TTC549 (cell line): ENCODE measurements at regions not wholly inside any gene's neighbourhood (a gene's known extent, or its start where the extent isn't known, plus 50 kb on each side); places are given as distances from the start of the nearest gene placed in this dataset.
"Not testable (repeated sequence)": the region's sequence is repeated elsewhere in the genome, so short reads cannot be mapped to it uniquely, and the experiment has no call there.

Source experiments
- FAIRE-seq: peaks from 2 replicates; lab custom pipeline; 2012; peaks lifted over from hg19 to GRCh38; lab: Jason Lieb, UNC

DNA sequence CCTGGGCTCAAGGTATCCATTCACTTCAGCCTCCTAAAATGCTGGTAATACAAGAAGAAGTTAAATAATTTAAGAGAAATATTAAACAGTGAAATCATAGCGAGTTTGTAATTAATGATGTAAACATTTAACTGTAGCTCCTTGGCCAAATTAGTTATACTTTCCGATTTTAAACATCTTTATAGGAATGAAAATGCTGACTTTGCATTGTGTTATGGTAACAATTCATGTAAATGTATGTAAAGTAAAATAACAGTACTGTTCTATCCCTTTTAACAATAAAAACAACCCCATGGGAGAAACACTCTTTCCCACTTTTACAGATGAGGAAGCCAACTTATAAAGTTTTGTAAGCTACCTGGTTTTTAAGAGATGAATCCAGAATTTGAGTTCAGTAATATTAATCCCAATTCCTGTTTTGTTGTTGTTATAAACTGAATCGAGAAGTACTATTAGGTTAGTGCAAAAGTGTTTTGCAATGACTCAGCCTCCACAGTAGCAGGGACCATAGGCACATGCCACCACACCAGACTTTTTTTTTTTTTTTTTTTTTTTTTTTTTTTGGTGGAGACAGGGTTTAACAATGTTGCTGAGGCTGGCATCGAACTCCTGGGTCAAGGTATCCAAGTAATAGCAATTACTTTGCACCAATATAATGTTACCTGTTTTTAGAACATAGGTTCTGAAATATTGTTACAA, 1360.4 kb downstream of the BRINP3 start:
- FAIRE-seq, result peak; percentile 17

DNA sequence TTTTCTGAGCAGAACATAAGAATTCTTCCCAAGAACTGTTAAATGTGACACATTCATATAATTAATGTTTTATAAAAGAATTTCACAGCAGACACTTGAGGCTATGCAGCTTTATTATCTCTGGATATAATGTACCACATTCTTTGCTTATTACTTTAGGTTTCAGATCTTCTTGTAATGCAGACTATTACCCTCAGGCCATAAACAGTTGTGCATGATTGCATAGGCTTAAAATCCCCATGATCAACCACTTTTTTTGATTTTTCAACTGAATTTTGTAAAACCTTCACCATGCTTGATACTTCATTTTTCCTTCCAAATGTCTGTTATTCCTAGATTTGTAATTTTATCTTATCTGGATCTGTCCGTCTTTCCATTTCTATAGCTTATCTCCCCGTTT, 1355.7 kb downstream of the BRINP3 start:
- no peak for FAIRE-seq

DNA sequence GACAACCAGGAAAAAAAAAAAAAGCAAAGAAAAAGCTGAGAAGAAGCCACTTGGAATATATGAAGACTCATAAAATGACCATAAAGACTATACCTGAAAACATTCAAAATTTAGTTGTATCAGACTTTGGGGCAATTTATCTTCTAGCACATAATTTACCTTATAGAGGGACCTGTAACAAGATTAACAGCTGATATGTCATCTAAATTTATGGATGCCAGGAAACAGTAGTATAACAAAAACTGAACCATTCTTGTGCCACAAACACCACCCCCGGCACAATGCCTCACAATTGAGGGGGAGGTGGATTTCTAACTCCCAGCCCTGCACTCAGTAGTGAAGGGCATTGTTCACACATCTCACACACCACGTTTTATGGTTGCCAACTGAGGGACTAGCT, 1352.0 kb downstream of the BRINP3 start:
- no peak for FAIRE-seq

DNA sequence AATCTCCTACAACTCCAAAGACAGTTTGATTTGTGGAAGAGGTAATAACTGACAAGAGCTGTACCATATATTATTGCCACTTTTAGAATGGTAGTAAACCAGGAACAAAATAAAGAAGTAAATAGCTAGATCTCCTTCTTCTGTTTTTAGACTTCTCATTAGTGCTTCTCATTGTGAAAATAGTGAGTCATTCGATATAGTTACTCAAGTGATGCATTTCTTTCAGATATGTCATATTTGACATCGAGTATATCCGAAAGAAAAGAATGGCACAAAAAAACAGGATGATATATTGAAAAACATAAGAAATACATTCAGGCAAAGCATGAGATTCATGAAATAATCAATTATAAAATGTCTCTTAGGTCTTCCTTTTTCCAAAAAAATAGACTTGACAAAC, 1346.1 kb downstream of the BRINP3 start:
- FAIRE-seq, result peak; percentile 55

DNA sequence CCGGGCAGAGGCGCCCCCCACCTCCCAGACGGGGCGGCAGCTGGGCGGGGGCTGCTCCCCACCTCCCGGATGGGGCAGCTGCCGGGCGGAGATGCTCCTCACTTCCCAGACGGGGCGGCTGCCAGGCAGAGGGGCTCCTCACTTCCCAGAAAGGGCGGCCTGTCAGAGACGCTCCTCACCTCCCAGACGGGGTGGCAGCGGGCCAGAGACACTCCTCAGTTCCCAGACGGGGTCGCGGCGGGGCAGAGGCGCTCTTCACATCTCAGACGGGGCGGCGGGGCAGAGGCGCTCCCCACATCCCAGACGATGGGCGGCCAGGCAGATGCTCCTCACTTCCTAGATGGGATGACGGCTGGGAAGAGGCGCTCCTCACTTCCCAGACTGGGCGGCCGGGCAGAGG, 1337.9 kb downstream of the BRINP3 start:
- not testable (repeated sequence) for FAIRE-seq

DNA sequence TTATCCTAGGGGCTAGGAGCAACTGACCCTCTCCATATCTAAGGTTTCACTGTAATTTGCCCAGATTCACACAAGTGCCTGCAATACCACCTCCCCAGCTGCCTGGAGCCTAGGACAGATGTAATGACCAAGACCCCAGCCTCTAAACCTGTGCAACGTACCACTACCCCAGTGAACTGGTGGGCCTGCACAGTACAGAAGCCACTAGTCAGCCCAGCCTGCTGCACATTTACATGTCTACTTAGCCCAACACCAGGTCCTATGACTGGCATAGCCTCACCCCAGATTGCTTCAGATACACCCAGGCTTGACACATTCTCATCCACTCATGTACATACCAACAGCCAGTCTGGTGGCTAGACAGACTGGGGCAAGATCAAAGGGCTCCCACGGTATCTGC, 1336.6 kb downstream of the BRINP3 start:
- no peak for FAIRE-seq

DNA sequence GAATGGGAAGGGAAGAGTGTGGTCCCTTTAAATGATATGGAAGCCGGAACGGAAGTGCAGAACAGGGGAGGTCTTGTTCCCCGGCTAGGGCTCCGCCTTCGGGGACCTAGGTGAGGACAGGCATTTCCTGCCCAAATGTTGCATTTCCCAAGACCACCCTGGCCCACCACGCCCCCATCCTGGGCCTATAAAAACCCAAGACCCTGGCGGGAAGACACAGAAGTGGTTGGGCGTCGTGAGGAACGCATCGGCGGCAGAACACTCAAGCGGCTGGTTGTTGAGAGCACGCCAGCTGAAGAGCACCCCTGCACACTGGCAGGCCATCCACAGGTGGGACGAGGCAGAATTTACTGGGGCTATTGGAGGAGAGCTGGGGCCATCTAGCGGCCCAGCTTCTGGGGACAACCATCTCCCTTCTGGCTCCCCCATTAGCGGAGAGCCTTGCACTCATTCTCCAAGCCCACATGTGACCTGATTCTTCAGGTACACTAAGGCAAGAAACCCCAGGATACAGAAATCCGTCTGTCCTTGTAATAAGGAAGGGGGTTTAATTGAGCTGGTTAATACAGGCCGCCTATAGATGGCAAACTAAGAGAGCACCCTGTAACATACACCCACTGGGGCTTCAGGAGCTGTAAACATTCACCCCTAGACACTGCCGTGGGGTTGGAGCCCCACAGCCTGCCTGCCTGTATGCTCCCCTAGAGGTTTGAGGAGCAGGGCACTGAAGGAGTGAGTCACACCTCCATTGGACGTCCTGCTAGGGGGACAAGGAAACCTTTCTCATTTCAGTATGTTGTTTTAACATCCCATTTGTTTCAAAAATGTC, 1327.9 kb downstream of the BRINP3 start:
- no peak for FAIRE-seq

DNA sequence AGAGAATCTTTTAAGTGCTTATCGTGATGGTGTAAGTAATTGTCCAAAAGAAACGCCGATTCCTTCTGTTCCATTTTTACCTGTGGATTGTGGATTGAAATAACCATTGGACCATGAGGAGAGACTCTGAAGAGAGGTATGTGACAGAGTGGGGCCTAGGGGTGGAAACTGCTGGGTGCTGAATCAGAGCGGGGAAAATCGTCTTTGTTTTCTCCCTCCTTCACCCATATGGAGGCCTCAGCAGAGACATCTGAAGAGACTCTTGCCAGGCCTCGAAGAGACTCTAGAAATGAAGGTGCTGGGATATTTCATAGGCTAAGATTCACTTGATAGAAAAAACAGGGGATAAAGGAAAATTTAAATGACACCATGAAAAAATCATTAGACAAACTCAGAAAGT, 1327.0 kb downstream of the BRINP3 start:
- no peak for FAIRE-seq

DNA sequence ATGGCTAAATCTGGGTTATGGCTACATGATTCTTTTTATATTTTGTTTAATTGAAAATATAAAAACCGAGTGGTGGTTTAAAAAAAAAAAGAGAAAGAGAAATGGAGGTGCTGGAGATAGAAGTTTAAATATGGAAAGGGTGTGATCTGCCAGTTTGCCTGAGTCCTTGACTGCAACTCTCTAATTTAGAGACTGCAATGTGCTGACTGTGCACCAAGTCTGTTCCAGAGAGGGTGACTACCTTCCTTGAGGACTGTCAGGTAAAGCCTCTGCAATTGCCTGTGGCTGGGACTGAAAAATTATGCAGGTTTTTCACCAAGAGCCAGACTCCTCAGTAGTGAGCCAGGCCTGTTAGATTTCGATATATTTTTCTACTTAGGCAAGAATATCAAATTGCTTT, 1326.3 kb downstream of the BRINP3 start:
- no peak for FAIRE-seq

DNA sequence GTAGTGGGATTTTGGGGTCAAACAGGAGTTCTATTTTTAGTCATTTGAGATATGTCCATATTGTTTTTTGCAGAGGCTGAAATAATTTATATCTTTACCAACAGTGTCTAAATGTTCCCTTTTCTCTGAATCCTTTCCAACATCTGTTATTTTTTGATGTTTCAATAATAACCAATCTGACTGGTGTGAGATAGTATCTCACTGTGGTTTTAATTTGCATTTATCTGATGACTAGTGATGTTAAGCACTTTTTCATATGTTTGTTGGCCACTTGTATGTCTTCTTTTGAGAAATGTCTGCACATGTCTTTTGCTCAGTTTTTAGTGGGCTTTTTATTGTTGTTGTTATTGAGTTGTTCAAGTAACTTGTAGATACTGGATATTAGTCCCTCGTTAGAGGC, 1325.0 kb downstream of the BRINP3 start:
- FAIRE-seq, result no peak

DNA sequence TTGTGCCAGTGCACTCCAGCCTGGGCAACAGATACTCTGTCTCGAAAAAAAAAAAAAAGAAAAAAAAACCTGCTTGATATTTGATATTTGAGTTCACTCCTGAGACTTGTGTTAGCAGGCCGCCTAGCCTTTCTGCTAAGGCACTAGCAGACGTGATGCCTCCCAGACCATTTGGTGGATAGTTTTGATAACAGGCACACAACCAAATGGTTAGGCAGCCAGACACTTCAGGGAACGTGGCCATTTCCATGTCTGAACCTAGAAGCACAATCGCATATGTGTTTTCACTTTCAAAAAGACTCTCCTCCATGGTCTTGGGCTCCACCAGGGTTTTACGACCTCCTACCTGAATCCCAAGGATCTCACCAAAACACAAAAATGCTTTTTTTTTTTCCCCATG, 1319.5 kb downstream of the BRINP3 start:
- FAIRE-seq, result no peak

DNA sequence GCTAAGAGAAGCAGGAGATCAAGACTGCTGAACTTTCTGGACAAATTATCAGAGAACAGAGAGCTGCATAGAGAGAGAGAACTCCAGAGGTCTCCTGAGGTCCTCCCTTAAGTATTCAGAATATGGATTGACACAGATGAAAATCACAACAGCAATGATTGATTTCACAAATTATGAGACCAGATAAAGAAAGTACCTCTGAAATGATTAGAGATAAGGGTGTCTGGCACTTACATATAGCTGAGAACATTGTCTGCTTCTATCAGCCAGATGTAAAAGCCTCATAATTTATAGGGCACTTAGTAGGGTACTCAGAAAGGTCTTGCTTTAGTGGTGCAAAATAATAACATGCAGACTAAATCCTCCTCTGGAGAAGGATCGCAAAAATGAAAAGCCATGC, 1301.8 kb downstream of the BRINP3 start:
- no peak for FAIRE-seq

DNA sequence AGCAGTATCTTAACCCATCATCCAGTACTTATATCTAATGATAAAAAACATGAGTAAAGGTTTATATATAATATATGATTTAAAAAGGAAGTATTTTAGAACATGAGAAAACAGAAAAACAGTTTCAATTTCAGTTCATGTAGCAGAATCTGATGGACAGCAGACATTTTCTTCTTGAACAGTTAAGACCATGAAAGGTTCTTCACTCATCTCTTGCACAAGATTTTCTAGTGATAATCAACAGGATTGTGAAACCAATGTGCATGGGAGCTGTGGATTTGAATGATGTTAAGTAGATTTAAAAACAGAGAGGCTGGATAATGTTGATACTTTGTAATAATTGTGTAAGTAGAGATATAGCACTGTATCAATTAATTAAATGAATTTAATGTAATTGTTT, 1297.6 kb downstream of the BRINP3 start:
- FAIRE-seq, result no peak

DNA sequence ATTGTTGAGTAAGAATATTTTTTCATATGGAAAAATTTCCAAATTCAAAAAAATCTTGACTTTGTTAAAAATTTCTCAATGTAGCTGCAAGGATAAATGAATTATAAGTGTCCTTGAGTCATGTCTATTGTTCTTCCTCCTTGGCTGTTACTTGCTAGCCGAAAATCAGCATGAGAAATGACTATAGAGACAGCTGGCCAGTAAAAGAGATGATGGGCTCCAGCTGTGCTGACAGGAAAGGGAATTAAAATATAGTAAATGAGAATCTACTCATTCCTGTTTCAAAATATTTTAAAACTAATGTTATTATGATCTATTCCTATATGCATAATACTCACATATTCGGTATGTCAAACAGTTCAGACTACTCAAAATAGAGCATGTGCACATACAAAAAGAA, 1292.6 kb downstream of the BRINP3 start:
- peak; percentile 46 for FAIRE-seq

DNA sequence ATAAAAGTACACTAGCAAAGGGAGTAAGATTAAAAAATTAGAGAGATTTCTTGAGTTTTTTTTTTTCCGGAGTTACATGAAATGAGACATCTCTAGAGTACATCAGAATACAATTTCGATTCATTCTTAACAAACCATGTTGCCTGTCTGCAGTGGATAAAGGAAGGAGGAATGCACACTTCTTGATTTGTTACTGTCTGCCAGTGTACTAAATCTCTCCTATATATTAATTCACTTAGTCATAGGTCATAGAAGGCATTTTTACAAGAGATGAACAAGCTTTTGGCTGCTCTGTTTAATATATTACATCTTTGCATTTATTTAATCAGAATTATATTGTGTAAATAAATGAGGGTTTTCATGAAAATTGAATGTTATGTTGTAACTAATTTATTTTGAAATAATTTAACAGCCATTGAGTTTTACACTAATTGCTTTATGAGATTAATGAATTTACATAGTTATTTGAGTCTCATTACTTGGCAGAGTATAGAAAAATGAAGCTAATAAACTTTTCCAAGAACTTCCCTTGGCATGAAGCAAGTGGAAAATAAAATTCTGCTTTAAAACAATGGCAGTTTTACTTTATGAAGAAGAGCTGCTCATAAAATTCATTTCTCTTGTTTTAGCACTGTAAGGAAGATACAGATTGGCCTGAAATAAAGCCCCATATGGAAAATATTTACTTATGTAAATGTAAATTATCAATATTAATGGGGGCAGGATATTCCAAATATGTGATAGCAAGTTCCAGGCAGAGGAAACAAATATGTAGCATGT, 1284.7 kb downstream of the BRINP3 start:
- peak; percentile 75 for FAIRE-seq

DNA sequence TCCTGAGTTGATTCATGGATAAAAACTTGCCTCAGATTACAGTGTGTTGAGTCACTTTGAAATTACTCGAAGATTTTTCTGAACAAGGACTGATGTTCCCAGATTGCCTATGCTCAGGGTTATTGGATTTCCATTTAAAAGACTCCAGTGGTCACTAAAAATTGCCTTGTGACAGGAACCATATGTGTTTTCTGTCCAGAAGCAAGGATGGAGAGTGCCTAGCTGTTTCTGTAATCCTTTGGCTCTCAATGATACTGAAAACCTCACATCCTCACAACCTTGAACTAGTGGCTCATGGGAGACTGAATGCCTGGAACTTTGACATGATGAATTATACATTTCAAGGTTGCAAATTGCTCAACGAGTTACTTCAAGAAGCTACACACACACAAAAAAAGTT, 1271.8 kb downstream of the BRINP3 start:
- FAIRE-seq, result no peak

DNA sequence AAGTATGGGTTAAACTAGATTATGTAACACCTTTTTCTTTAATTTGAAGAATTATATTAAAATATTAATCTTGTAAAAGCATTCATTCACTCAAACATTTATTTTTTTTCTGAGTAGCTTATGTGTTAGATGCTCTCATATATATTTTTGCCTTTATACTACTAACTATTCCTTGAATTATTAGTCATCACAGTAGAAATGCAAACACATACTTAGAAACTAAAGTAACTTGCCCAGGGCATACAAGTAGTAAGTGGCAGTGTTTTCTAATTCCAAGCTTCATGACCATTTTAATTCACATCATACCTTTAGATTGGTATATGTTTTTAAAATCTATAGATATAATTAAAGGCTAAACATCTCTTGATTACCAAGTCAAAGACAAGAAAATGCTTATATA, 1271.0 kb downstream of the BRINP3 start:
- FAIRE-seq, result no peak

DNA sequence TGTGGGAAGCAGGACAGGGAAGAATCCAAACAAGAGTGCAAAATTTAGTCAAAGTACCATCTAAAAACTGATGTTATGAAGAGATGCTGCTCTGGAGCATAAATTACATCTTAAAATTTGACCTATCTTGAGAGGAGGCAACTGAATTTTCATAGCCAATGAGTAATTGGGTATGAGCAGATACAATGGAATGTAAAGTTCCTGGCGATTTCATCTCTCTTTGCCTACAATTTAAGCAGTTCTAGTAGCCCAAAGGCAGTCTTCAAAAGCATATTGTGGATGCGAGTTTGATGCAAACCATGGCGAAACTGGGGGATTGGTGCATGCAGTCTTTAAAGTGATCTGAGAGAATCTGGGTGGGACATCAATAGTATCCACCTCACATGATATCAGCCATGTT, 1265.9 kb downstream of the BRINP3 start:
- no peak for FAIRE-seq

DNA sequence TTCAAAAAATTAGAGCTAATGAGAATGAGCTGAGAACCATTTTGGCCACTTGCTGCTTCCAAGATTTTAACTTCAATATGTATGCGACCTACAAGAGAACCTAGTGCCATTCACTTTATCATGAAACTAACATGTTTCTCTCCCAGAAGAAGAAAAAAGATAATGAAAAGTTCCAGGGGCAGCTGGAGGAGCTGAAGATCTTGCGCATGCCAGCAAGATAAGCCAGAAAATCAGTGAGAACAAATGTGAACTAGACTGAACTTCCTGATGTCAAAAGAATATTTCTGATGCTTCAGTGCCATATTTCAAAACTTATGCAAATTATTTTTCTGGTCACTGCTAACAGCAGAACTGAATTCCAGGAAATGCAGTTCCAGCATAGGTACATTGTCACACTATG, 1265.1 kb downstream of the BRINP3 start:
- no peak for FAIRE-seq

DNA sequence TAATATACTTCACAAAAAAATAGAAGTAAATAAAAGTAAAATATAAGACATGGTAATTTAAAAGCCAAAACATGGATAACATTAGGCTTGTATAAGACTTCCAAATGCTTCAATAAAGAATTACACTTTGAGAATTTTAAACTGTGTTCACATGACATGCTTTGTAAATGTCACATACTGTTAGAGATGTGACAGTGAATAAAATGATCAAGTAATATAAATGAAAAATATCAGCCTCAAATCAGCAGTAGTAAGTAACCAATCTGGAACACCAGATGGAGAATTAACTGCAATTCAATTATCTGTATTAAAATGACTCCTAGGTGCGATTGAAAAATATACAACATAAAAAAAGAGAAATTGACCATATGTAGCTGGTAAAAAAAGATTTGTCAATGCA, 1260.8 kb downstream of the BRINP3 start:
- no peak for FAIRE-seq

DNA sequence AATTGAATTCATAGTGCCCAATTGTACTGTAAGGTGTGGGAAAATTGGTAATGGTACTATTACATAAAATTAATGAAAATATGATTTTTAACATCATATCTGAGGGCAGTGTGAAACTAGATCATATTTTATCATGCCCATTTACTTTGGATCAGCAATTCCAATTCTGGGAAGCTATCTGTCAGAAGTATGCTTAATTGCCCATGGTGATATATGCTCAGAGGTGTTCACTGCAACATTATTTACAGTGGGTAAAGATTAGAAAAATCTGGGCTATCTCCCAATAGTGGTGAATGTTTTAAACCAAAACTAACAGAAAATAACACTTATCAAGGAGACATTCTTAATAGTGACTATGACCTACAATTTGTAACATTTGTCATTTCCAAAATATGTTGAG, 1260.0 kb downstream of the BRINP3 start:
- FAIRE-seq, result no peak

DNA sequence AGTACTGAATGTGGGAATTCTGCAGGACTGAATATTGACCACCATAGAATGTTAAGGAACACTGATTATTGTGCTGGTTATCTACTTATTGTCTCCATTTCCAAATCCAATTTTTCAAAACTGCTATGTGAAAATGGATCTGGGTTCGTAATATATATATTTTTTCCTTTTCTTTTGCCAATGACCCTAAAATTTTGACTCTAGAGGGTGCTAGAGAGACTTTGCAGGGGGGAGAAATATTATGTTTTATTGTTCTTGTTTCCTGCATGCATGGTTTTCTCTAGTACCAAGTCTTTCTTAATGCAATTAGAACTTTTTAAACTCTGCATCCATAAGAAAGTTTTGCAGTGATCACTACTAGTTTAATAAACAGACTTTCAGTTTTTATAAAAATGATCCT, 1256.9 kb downstream of the BRINP3 start:
- FAIRE-seq, result peak; percentile 73

DNA sequence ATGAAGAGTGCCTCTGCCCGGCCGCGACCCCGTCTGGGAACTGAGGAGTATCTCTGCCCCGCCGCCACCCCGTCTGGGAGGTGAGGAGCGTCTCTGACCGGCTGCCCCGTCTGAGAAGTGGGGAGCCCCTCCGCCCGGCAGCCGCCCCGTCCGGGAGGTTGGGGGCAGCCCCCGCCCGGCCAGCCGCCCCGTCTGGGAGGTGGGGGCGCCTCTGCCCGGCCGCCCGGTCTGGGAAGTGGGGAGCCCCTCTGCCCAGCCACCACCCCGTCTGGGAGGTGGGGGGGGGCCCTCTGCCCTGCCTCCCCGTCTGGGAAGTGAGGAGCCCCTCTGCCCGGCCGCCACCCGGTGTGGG, 1251.9 kb downstream of the BRINP3 start:
- FAIRE-seq, result not testable (repeated sequence)
